Activated CD4-positive, alpha-beta T cell treated with anti-CD3 and anti-CD28 coated beads, Interleukin-2, amount 50 U/mL, for 16 hours (primary cell): ENCODE measurements at regions not wholly inside any gene's neighbourhood (a gene's known extent, or its start where the extent isn't known, plus 50 kb on each side); places are given as distances from the start of the nearest gene placed in this dataset.

Experiments
- DNase-seq: peaks from one replicate; pipeline ENCODE4 v3.0.0-alpha.2; 2020

- no peak for DNase-seq
Observed at GRCh38 chr1:221381910-221382623, 359.8 kb downstream of the DUSP10 start.

DNA sequence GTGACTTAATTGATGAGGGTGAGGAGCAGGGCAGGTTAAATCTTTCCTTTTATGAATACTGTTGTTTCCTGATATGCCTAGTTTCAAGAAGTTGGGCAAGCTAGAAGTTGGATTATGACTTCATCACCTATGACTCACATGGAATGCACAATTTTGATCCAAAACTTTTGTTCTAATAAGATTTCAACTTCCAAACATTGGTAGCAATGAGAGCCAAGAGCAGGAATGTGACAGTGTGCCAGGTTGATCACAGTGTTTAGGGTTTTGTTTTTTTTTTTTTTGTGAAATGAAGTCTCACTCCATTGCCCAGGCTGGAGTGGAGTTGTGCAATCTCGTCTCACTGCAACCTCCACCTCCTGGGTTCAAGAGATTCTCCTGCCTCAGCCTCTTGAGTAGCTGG lies 349.4 kb downstream of the DUSP10 start:
- DNase-seq: no peak

GRCh38 chr1:221394011-221394544 lies 347.8 kb downstream of the DUSP10 start:
- no peak for DNase-seq

- DNase-seq: no peak
Observed at GRCh38 chr1:221396526-221396925, 345.4 kb downstream of the DUSP10 start.

DNA sequence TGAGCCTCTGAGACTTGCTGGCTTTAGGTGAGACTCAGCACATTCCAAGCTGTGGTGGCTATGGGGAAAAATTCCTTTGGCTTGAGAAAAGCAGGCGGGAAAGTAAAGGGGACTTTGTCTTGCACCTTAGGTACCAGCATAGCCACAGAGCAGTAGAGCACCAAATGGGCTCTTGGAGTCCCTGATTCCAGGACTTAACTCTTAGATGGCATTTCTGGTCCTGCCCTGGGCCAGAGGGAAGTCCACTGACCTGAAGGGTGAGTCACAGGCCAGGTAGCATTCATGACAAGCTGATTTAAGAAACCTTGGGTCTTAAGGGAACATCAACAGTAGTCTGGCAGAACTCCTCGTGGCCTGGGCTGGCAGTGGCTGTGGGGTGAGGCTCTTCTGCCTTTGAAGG lies 344.7 kb downstream of the DUSP10 start:
- no peak for DNase-seq

DNA sequence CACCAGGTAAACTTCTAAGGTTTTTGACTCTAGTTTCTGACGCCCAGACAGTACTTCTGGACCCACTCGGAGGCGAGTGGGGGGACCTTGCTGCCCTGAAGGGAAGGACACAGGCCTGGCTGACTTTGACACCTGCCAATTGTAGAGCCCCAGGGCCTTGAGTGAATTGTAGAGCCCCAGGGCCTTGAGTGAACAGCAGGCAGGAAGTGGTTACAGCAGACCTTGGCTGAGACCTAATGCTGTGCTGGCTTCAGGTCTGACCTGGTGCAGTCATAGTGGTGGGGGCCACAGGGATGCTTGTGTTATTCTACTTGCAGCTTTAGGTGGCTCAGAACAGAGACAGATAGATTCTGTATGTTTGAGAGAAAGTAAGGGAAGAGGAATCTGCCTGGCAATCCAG lies 344.3 kb downstream of the DUSP10 start:
- no peak for DNase-seq

DNA sequence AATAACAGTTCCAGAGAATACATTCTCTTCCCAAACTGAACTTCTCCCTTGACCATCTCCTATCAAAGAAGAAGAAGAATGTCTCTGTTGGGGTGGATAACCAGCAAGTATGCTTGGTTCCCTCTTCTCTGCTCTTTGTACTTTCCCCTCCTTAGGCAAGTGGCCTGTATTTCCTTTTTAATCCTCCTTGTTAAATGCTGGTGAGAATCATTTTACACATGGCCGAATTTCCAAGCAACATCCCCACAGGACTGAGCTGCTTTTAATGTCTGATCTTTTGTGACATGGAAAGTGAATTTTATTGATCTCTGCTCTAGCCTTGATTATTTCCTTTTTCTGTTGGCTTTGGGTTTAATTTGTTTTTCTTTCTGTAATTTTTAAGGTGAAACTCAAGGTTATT lies 336.7 kb downstream of the DUSP10 start:
- DNase-seq: no peak

GRCh38 chr1:221408117-221408803 lies 333.6 kb downstream of the DUSP10 start:
- DNase-seq: no peak

DNA sequence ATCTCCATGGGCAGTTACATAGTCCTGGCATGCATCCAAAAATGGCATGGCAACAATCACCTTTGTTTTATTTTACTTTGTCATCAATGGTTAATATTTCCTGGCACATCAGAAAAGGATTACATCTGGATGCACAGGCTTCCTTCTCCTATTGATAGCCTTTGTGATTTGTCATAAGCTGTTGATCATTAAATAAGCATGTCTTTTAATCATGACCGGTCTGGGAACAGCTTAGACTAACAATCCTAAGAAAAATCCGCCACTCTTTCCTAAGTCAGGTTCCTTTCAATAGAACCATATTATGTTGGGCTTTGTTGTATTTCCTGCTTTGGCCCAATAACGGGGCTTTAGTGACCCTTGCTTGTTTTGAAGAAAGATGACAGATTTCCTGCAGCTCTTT lies 330.6 kb downstream of the DUSP10 start:
- no peak for DNase-seq

DNA sequence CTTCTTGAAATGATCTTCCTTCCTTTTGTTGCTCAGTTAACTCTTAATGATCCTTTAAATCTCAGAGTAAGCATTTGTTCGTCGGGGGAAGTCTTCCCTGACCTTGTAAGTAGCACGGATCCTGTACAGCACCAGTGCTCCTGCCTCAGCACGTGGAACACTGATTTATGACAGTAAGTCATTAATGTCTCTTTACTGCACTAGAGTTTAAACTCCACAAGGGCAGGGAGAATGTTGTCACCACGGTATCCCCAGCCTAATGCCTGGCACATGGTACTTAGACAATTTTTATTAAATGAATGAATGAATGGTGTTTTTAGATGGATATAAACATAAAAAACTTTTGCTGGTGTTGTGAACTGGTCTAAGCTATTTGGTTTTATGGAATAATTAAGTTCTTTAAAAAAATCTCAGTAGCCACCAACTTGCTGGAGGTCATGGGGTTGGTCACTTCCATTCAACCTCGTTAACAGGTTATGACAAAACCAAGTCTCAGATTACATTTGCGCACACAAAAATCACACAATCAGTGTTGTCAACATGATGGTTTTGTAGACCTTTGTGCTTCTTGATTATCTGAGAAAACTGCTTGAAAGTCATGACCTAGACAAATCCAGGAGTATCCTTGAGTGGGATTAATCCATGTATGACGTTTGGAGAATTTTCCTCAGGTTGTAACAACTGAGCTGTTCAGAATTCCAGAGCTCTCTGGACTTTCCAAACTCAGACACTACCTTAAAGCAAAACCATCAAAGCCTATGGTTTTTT lies 326.9 kb downstream of the DUSP10 start:
- DNase-seq: no peak

- DNase-seq: no peak
Observed at GRCh38 chr1:221415651-221416050, 326.2 kb downstream of the DUSP10 start.

DNA sequence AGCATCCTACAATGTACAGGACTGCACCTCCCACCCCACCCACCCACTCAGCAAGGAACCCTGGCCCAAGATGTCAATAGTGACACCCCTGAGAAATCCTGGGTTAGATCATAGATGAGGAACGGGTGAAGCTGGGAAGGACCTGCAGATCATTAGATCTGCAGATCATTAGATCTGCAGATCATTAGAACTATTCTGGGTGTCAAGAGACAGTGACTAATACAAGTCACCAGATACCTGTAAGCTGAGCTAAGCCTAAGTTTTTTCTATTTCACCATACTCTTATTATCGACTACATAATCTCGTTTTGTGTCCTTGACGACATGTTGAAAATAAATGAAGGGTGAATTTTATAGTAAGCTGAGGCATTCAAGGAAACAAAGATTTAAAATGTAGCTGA lies 325.7 kb downstream of the DUSP10 start:
- DNase-seq: no peak

DNA sequence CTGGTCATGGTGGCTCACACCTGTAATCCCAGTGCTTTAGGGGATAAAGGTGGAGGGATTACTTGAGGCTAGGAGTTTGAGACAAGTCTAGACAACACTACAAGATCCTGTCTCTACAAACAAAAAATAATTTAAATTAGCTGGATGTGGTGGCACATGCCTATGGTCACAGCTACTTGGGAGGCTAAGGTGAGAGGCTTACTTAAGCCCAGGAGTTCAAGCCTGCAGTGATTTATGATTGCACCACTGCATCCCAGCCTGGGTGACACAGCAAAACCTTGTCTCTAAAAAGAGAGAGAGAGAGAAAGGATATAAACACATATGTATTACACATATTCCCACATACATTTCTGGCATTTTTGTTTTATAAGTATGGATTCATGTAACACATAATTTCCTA lies 325.2 kb downstream of the DUSP10 start:
- DNase-seq: no peak

GRCh38 chr1:221418346-221418745 lies 323.5 kb downstream of the DUSP10 start:
- DNase-seq: no peak

DNA sequence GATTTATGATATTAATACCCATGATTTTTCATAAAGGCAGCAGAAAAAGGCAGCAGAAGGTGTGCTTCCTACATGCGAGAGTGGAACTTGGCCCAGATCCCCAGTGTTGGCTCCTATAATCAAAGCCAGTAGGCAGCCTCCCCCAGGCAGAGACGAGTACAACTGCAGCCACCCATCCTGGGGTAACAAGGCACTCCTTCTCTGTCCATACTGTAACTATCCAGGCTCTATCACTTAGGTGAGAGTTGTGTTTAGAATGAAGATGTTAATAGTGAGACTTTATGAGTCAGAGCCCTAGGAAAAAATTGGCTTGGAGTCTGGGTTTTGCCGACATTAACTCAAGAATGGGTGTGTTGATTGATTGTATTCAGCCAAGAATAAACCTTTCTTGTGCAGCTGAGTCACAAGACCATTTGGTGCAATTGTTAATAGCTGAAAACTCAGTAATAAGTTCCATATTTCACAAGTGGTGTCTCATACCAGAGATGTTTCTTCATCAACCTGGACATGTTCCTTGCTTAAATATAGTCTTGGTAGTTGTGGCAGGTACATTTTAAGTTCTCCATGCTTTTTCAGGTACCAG lies 322.3 kb downstream of the DUSP10 start:
- DNase-seq: no peak

DNA sequence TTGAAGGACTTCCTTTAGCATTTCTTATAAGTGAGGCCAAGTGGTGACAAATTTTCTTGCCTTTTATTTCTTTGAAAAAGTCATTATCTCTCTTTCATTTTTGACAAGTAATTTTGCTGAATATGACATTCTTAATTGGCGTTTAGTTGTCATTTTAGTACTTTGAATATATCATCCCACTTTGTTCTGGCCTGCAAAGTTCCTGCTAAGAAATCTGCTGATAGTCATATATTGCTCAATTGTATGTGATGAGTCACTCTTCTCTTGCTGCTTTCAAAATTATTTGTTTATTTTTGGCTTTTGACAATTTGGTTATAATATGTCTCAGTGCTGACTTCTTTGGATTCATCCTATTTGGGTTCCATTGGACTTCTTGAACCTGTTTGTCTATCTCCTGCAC lies 312.6 kb downstream of the DUSP10 start:
- DNase-seq: peak; percentile 24

- DNase-seq: no peak
Observed at GRCh38 chr1:221430152-221430960, 311.5 kb downstream of the DUSP10 start.

- no peak for DNase-seq
Observed at GRCh38 chr1:221431068-221431651, 310.7 kb downstream of the DUSP10 start.

GRCh38 chr1:221431961-221432360 lies 309.9 kb downstream of the DUSP10 start:
- DNase-seq: no peak

DNA sequence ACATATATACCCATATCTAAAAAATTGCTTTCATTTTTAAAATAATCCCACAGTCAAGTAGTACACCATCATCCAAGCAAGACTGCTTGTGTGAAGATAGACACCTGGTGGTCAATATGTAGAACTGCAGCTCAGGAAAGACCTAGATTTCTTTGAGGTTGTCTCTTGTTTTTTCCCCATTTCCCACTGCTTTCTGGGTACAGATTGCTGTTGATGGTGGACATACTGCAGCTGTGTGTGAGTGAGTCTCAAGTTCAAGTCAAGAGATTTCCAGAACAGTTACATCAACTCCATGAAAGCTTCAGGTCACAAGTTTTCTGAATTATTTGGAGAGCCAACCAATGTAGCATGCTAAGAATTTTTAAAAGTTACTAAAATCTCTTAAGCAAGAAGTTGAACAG lies 306.4 kb downstream of the DUSP10 start:
- peak; percentile 66 for DNase-seq

GRCh38 chr1:221437171-221437570 lies 304.7 kb downstream of the DUSP10 start:
- no peak for DNase-seq

DNA sequence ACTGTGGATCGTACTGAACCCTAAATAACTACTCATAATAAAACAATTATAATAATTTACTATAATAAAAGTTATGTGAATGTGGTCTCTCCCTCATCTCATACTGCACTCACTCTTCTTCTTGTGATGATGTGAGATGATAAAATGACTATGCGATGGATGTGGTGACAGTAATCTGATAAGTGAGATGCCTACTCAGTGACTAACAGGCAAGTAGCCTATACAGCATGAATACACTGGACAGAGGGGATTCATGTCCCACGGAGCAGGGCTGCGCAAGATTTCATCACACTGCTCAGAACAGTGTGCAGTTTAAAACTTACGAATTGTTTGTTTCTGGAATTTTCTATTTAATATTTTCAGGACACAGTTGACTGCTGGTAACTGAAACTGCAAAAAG lies 304.0 kb downstream of the DUSP10 start:
- peak; percentile 23 for DNase-seq
